ENCODE measurements at regions not wholly inside any gene's neighbourhood (a gene's known extent, or its start where the extent isn't known, plus 50 kb on each side); places are given as distances from the start of the nearest gene placed in this dataset.
"Not testable (repeated sequence)": the region's sequence is repeated elsewhere in the genome, so short reads cannot be mapped to it uniquely, and the experiment has no call there.

DNA sequence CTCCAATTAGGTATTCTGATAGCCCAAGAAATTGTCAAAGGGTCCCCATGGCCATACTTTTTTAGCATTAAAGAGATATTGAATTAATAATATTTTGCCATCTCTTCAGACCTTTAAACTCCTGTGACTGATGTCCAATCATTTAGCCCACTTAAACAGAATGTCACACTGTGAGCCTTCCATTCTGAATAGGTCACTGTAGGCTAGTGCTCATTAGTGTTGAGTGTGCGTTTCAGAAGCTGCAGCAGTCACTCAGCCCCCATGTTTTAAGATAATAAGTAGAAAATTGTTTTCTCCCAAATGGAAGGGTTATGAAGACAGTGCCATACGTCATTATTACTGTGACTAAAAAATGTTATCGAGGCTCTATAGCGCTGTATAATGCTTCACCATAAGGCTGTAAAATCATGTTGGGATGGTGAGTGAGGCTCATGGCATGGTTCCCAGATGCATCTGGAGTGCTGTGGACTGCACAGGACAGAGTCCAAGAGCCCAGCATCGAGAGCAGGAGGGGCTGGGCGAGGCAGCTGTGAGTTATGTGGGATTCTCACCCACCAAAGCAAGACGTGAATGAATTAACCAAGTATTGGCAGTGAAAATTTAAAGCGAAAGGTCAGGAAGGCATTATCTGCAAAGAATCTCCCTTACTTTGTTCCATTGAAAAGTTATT, 2112.9 kb upstream of the WWC1 start:
- no peak for DNase-seq

DNA sequence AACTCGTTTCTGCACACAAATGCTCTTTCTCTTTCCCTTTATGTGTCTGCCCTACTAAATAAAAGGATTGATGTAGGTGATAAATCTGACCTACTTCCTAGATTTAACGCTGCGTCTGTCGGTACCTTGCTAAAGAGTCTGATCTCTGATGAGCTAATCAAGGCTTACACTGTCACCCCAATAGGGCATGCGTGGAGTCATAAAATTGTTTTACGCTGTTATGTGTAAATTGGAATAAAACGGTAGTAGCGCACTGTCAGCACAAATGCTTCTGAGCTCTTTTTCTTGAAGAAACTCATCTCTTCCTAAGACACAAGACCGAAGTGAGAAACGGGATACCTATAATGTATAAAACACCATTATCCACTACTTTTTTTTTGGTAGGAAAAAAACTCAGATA, 2106.3 kb upstream of the WWC1 start:
- no peak for DNase-seq

DNA sequence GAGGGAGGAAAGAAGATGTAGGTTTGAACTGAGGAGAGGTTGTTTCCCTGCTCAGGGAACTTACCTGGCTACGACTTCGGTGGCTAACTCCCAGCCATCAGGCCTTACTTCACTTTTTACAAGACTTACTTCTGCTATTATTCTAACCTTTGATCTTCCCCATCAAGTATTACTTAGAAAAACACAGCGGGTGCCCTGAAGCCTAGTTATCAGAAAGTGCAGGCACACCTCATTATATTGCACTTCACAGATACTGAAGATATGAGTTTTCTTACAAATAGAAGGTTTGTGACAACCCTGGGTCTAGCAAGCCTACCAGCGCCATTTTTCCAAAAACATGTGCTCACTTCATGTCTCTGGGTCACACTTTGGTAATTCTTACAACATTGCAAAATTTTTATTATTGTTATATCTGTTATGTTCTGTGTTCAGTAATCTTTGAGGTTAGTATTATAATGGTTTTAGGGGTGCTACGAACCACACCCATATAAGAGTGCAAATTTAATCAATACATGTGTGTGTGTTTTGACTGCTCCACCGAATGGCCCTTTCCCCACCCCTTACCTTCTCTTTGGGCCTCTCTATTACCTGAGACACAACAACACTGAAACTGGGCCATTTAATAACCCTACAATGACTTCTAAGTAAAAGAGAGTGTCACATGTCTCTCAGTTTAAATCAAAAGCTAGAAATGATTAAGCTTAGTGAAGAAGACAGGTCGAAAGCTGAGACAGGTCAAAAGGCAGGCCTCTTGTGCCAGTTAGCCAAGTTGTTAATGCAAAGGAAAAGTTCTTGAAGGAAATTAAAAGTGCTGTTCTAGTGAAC, 2102.7 kb upstream of the WWC1 start:
- no peak for DNase-seq

DNA sequence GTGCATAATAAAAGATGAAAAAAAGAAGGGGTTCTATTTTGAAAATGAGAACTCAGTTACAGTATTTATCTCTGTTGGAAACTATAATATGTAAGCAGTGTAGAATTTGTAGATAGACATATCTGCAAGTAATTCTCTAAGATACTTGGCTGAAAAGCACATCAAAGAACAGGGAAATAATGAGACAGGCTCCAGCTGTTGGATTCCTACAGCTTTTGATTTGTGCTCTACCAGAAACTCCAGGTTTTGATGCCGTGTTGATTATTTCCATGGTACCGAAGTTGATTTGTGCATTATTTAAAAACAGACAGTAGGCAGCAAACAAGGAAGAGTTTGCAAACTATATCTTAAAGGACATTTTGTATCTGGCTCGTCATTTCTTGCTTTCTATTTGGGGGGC, 2098.7 kb upstream of the WWC1 start:
- no peak for DNase-seq

DNA sequence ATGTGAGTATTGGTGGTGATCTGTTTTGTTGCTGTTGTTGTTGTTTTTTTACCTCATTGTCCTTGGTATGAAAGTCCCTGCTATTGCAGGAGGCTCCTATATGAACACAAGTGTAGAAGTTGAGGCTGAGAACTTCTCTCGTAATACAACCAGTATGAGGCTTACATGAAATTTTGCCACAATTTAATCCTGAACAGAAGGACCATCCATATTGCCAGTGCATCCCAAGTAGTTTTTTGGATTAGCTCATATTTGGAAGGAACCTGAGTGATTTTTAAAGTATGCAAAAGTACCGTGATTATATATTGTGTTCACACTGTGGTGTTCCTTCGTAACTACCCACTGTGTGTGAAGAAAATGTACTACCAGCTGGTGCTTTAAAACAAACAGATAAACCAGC, 2095.5 kb upstream of the WWC1 start:
- DNase-seq = no peak

DNA sequence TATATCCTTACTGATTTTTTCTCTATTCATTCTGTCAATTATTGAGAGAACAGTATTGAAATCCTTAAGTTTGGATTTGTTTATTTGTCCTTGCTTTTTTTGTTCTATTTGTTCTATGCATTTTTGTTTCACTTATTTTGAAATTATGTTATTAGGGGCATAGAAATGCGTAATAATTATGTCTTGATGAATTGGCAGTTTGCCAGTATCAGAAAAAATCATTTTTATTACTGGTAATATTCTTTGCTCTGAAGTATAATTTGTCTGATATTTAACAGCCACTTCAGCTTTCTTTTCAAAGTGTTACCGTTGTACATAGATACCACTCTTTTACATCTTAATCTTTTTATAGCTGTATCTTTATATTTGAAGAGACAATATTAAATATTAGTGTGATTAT, 2090.9 kb upstream of the WWC1 start:
- DNase-seq = no peak

DNA sequence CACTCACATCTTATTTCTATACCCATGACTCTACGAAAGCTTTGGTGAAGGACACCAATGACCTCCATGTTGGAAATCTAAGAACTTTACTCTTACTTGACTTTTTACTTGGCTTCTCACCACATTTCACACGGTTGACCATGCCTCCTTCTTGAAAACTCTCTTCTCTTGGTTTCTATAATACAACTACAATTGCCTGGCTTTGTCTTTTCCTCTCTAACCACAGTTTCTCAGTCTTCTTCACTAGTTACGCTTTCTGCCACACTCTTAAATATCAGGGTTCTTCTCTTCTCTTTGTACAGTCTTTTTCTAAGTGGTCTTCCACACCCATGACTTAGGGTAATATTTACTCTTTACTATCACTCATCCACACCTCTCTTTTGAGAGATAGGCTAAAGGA, 2079.8 kb upstream of the WWC1 start:
- DNase-seq = no peak

DNA sequence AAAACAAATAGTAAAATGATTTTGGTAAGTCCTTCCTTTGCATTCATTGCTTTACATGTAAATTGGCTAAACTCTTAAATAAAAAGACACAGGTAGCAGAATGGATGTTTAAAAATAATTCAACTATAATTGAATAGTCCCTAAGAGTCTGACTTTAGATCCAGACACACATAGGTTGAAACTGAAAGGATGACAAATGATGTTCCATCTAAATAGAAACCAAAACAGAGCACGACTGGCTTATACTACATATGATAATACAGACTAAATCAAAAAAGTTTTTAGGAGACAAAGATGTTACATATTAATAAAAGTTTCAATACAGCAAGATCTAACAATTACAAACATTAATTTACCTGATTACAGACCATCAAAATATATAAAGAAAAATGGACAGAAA, 2055.1 kb upstream of the WWC1 start:
- DNase-seq = no peak

DNA sequence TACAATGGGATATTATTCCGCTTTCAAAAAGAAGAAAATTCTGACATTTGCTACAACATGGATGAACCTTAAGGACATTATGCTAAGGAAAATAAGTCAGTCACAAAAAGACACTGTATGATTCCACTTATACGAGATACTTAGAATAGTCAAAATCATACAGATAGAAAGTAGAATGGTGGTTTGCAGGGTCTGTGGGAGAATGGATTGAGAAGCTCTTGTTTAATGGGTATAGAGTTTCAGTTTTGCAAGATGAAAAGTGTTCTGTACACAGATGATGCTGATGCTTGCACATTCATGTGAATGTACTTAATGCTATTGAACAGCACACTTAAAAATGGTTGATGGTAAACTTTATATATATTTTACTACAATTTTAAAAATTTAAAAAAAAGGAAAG, 2050.7 kb upstream of the WWC1 start:
- no peak for DNase-seq

DNA sequence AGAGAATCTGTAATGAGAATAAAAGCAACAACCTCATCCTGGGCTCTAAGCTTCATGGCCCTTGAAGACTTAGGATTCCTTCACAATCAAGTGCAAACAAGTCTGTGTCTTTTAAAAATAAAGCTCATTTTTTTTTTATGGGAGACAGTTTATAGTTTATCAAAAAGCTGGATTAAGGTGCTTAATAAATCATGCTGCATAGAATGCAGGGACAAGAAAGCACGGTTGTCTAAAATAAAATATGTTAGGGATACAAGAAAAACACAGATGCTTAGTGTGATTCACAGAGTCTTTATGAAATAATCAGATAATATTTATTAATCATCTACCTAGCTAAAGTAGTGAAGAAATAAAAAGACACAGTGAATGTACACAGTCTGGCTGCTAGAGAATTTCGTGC, 2045.9 kb upstream of the WWC1 start:
- no peak for DNase-seq

DNA sequence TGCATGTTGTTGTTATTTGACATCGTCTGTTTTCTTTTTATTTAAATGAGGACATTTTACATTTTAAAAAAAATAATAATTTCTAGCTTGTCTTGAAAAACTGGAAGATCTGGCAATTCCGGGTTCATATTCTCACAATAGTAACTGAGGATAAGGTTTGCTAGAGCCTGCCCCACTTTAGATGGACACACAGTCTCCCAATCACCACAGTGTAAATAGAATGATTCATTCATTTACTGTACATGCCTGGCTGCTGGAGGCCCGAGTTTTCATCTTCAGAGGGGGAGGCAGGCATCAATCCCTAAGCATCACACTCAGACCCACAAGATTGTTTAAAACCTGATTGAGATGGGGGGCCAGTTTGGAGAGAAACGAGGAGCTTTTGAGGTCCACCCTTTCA, 2039.7 kb upstream of the WWC1 start:
- no peak for DNase-seq

DNA sequence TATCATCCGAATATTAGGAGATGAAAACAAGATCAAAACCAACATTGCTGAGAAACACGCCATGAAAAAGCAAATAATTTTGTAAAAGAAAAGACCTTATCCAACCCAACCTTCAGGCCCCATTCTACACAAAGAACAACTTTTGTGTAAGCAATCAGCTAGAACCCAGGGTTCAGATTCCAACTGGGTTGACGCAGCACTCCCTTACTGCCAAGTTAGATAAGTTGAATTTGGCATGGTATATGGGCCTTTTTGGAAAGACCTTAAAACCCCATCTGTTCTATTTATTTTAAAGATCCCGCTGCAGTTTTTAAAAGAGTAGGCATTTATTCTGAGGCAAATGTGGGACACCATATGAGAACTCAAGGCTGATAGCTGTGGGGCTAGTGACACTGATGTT, 2033.8 kb upstream of the WWC1 start:
- no peak for DNase-seq

DNA sequence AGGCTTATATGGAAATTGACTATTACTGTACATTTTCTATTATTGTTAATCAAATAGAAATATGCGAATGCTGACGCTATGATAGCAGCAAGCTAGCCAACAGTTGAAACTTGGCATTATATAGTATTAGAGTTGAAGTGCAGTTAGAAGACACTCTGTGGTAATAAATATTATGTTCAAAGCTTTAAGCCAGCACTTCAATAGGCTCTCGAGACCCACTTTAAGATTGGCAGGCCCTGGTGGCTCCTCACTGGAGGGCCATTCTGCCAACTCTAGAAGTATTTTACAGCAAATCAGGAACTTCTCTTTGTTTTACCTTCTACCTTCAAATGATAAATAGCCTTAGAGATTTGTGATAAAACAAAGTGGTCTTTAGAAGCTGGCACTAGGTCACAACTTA, 2029.0 kb upstream of the WWC1 start:
- no peak for DNase-seq

DNA sequence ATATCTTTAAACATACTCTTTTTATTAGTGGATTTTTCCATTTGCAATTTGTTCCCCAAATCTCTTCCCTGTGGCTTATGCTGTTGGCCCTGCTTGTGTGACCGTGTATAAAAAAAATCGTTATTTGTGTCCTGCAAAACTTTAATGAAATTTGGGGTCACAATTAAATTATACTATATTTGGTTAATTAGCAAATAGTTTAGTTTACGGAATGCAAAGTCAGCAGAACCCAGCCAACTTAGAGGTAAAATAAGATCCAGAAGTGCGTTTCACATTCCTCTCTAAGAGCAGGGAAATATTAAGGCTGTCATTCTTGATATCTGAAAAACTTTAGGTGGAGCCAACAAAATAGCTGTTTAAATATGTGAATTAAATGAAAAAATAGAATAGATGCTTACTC, 2023.5 kb upstream of the WWC1 start:
- no peak for DNase-seq

DNA sequence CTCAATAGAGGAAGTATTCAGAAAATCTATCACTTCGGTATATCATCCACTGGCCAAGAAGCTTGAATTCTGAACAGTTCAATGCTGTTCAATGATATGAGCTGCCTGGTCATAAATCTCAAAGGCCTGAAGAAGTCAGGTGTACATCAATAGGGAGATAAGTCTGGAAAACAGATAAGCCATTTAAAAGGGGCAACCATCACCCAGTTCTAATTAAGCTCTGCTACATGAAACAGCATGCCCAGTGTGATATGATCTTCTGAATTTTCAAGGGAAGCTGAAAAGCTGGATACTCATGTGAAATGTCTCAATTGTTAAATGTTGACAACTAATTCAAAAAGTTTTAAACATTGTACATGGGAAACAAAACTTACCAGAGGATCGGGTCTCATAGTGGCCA, 2020.7 kb upstream of the WWC1 start:
- DNase-seq = no peak

DNA sequence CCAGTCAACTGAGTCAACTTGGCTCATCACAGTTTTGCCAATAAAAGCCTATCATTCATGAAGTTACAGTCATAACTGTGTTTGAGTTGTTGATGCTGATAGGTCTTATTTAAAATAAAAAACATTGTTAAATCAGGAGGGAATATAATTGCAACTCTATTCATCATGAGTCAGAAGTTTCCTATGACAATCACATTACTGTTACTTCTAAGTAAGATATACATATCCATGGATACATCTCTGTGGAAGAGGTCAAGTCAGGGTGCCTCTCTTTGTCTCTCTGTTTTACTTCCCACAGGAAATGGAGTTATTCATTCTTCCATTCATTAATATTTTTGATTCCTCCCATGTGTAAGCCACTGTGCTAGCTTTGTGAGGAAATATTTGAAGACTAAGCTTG, 2015.4 kb upstream of the WWC1 start:
- no peak for DNase-seq

DNA sequence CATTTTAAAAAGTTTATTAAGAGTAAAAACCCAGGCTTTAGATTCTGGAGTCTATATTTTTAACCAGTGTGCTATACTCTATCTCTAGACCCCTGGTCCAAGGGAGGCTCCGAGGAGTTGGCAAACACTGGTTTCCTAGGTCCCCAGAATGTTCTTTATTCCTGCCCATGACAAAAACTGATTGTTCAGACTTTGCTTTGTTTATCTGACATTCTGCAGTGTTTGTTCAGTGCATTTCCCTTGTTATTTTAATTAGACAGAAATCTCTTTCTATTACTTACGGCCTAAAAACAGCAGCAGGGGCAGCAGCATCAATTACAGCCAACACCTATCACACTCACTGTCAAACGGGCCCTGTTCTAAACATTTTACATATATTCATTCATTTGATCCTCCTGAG, 2011.6 kb upstream of the WWC1 start:
- DNase-seq = no peak

DNA sequence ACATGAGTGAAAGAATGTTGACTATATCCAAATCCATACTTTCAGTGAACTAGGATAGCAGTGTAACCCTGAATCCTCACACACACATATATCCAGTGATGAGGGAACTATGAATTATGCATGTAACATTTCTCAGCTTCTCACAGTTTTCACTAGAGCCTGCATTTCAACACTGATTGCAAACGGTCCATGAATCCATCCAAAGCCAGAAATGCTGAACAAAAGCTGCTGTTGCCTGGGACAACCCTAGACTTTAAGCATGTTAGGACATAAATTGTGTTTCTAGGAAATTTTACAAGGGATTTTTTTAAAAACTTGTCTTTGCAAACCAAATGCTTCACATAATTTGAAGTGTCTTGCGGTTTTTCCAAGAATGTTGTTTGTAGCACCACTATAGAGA, 2010.0 kb upstream of the WWC1 start:
- DNase-seq = no peak

DNA sequence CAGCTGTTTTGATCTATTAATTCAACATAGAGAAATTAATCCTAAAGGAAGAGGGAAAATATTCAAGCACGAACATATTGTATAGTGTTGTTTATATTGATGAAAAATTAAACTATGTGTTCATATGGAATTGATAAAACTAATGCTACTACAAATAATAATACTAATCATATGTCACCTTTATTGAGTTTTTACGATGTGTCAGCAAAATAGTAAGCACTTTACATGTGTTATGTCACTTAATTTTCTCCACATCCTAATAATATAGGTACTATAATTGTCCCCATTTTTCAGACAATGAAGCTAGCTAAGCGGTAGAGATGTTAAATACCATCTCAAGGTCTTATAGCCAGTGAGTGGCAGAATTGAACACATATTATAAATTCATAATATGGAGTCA, 2008.5 kb upstream of the WWC1 start:
- DNase-seq = no peak

DNA sequence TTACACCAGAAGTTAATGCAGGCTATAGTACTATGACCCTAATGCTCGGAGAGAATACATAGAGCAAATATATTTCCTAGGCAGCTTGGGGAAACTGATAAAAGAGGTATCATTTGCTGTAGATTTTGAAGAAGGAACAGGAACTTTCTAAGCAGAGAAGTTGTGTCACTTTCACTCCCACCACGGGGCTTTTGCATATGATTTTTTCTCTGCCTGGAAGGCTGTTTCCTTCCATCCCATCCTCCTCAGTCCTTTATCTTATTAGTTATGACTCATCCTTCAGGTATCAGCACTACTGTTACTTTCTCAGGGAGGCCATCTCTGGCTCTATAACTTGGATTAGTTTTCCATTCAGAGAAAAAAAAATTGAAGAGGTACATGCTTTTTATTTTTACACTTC, 2006.1 kb upstream of the WWC1 start:
- DNase-seq = no peak

DNA sequence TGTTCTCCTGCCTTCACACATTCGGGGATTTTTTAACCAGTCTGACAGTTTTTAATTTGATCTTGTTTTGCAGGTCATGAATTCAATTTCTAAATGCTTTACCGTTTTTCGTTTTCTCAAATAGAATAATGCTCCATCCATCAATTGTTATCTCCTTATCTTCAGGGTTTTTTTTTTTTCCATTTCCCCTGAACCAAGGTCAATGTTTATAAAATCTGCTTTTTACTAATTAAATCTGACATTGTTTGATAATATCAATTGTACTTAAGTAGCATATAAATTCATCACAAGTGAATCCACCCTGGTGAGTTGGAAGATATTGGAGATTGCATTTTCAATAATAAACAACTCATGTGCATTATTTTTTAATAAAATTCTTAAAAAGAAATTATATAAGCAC, 2004.6 kb upstream of the WWC1 start:
- no peak for DNase-seq

DNA sequence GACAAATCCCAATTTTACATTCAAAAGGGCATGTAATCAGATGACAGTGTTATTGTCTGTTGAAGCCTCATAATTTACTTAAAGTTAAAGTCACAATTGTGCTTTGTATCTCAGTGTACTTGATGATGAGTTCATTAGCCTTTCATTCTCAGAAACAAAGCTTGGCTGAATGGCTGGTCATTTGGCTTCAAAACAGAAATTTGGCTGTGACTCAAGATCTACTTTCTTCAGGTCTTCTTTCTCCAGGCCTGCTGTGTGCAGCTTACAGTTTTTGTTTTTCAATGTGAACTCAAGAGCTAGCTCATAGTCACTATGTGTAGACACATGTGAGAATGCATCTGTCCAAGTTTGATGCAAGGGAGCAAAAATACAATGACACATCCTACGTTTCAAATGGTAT, 2003.6 kb upstream of the WWC1 start:
- no peak for DNase-seq

DNA sequence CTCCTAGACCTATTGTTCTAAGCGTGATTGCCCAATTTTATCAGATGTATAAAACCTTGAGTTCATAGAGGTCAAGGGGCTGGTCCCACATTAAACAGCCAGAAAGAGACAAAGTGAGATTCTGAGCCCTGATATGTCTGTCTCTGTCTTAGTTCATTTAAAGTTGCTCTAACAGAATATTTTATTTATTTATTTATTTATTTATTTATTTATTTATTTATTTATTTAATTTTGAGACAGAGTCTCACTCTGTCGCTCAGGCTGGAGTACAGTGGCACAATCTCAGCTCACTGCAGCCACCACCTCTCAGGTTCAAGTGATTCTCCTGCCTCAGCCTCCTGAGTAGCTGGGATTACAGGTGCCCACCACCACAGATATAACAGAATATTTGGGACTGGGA, 1999.6 kb upstream of the WWC1 start:
- DNase-seq = not testable (repeated sequence)

DNA sequence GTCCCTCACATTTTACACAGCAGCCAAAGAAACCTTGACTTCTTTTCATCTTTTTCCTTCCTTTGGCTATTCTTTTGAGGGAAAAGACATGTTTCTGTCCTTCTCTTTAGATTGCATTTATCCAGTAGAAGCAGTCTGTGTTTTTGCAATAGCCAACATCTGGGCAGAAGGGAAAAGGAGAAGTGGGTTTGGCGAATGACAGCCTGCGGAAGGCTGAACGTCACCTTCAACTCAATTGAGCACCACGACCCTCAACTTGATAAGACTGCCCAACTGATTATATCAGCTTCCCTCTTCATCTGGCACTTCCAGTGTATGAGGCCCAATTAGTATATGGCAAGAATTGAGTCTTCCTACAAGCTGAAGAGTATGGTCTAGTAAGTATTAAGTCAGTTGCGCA, 1997.6 kb upstream of the WWC1 start:
- DNase-seq = no peak

DNA sequence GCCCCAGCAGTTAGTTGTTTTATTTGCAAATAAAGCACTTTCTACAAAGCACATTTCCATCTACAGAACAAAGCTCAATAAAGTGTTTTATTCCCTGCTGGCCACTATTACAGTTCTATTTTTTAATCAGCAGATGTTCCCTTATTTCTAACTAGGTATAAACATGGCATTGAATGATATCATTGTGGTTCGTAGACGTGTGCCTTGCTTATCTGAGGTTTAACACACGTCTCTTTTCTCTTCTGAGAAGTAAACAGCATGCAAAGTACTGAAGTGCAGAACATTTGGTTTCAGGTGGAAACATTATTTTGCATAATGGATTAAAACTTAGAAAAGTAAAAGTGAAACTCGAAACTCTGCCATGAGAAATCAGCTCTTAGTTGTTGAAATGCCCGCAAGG, 1989.3 kb upstream of the WWC1 start:
- DNase-seq = no peak
